ENCODE measurements at regions not wholly inside any gene's neighbourhood (a gene's known extent, or its start where the extent isn't known, plus 50 kb on each side); places are given as distances from the start of the nearest gene placed in this dataset.
"Not testable (repeated sequence)": the region's sequence is repeated elsewhere in the genome, so short reads cannot be mapped to it uniquely, and the experiment has no call there.

GRCh38 chrX:74080165-74080564, 223.8 kb upstream of the ZCCHC13 start:
- no peak for DNase-seq (ENCODE audit: low read depth)

GRCh38 chrX:74065831-74066390, 213.4 kb upstream of the XIST start:
- DNase-seq (ENCODE audit: low read depth) = no peak

GRCh38 chrX:74063426-74064155, 211.1 kb upstream of the XIST start:
- no peak for DNase-seq (ENCODE audit: low read depth)

- no peak for DNase-seq (ENCODE audit: low read depth)
These were observed 209.4 kb upstream of the XIST start for GRCh38 chrX:74061879-74062278.

GRCh38 chrX:74049126-74049525, 196.6 kb upstream of the XIST start:
- DNase-seq (ENCODE audit: low read depth) = no peak

- not testable (repeated sequence) for DNase-seq (ENCODE audit: low read depth)
These were observed 181.6 kb upstream of the XIST start for GRCh38 chrX:74034066-74034465.

- not testable (repeated sequence) for DNase-seq (ENCODE audit: low read depth)
These were observed 179.0 kb upstream of the XIST start for GRCh38 chrX:74031527-74031926.

GRCh38 chrX:74030766-74031165, 178.3 kb upstream of the XIST start:
- not testable (repeated sequence) for DNase-seq (ENCODE audit: low read depth)

GRCh38 chrX:74025145-74025544, 172.6 kb upstream of the XIST start:
- DNase-seq (ENCODE audit: low read depth) = not testable (repeated sequence)

- DNase-seq (ENCODE audit: low read depth) = no peak
These were observed 170.7 kb upstream of the XIST start for GRCh38 chrX:74023203-74023602.

GRCh38 chrX:74018253-74018652, 165.7 kb upstream of the XIST start:
- no peak for DNase-seq (ENCODE audit: low read depth)

- DNase-seq (ENCODE audit: low read depth) = peak; percentile 43
These were observed 163.0 kb upstream of the XIST start for GRCh38 chrX:74015379-74016019.

- DNase-seq (ENCODE audit: low read depth) = no peak
These were observed 156.5 kb upstream of the XIST start for GRCh38 chrX:74009041-74009440.

GRCh38 chrX:73992019-73992418, 139.5 kb upstream of the XIST start:
- no peak for DNase-seq (ENCODE audit: low read depth)

- DNase-seq (ENCODE audit: low read depth) = no peak
These were observed 134.7 kb upstream of the XIST start for GRCh38 chrX:73987166-73987565.

- DNase-seq (ENCODE audit: low read depth) = no peak
These were observed 127.1 kb upstream of the XIST start for GRCh38 chrX:73979551-73980131.

- no peak for DNase-seq (ENCODE audit: low read depth)
These were observed 125.1 kb upstream of the XIST start for GRCh38 chrX:73977542-73978169.

GRCh38 chrX:73967461-73967860, 114.9 kb upstream of the XIST start:
- DNase-seq (ENCODE audit: low read depth) = not testable (repeated sequence)

- DNase-seq (ENCODE audit: low read depth) = no peak
These were observed 113.3 kb upstream of the XIST start for GRCh38 chrX:73965833-73966232.

- DNase-seq (ENCODE audit: low read depth) = no peak
These were observed 112.1 kb upstream of the XIST start for GRCh38 chrX:73964579-73964978.

- DNase-seq (ENCODE audit: low read depth) = no peak
These were observed 111.2 kb upstream of the XIST start for GRCh38 chrX:73963682-73964081.

- no peak for DNase-seq (ENCODE audit: low read depth)
These were observed 110.4 kb upstream of the XIST start for GRCh38 chrX:73962948-73963347.

GRCh38 chrX:73961867-73962266, 109.4 kb upstream of the XIST start:
- DNase-seq (ENCODE audit: low read depth) = not testable (repeated sequence)

Data from activated T-cell treated with anti-CD3 and anti-CD28 coated beads for 1 hour (primary cell).